Fibroblast of mammary gland (primary cell): ENCODE measurements at regions not wholly inside any gene's neighbourhood (a gene's known extent, or its start where the extent isn't known, plus 50 kb on each side); places are given as distances from the start of the nearest gene placed in this dataset.

Experiments
- DNase-seq: peaks from one replicate; pipeline ENCODE4 v3.0.0-alpha.2; 2010; ENCODE audit warnings: low read depth
- H3K4me3 ChIP-seq: 2 replicates; pipeline ENCODE4 v1.5.1; 2011; ENCODE audit warnings: low read depth, mild to moderate bottlenecking, low read length, moderate library complexity; ENCODE audit not compliant: control insufficient read depth
- CTCF ChIP-seq: conservative IDR thresholded peaks from 2 replicates; pipeline ENCODE4 v1.5.1; 2011; ENCODE audit warnings: low read depth, low read length, inconsistent platforms; ENCODE audit not compliant: control insufficient read depth, insufficient read depth

GRCh38 chr14:28020112-28020511, 746.5 kb upstream of the FOXG1 start:
- no peak for DNase-seq
- no peak for TF ChIP-seq CTCF
- no peak overlapping the region for H3K4me3 ChIP-seq

GRCh38 chr14:28023853-28024252, 742.7 kb upstream of the FOXG1 start:
- H3K4me3 ChIP-seq = no peak overlapping the region
- DNase-seq = no peak
- TF ChIP-seq CTCF = no peak

- no peak for DNase-seq
- H3K4me3 ChIP-seq = no peak overlapping the region
- no peak for TF ChIP-seq CTCF
These were observed 714.3 kb upstream of the FOXG1 start for GRCh38 chr14:28052251-28052650.

- no peak for DNase-seq
- no peak overlapping the region for H3K4me3 ChIP-seq
- no peak for TF ChIP-seq CTCF
These were observed 711.6 kb upstream of the FOXG1 start for GRCh38 chr14:28055008-28055407.

GRCh38 chr14:28057359-28058296, 709.0 kb upstream of the FOXG1 start:
- TF ChIP-seq CTCF = no peak
- peak; percentile 0 for DNase-seq
- H3K4me3 ChIP-seq = no peak overlapping the region

GRCh38 chr14:28059254-28059653, 707.3 kb upstream of the FOXG1 start:
- no peak overlapping the region for H3K4me3 ChIP-seq
- no peak for TF ChIP-seq CTCF
- no peak for DNase-seq
